GM21515 (cell line): ENCODE measurements at regions not wholly inside any gene's neighbourhood (a gene's known extent, or its start where the extent isn't known, plus 50 kb on each side); places are given as distances from the start of the nearest gene placed in this dataset.
"Not testable (repeated sequence)": the region's sequence is repeated elsewhere in the genome, so short reads cannot be mapped to it uniquely, and the experiment has no call there.

ENCODE experiments used
- ATAC-seq: cut with Tn5 transposase; IDR thresholded peaks from one replicate; pipeline ENCODE4 v1.9.1; 2021; ENCODE audit not compliant: unreplicated experiment

DNA sequence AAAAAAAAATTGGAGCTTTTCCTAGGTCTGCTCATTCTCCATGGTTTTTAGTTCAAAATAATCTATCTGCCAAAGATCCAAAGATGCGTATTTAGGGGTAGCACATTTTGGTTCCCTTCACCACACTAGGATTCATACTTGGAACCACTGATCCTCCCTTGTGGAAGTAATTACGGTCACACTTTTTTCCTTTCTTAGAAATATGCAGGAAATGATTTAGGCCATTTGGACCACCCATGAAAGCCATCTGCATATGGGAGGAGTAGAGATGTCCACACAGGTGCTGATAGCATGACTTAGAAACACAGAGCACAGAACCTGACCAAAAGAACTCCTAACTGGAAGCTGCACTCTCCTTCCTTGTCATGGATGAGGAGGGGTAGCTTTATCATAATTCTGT is 105.9 kb upstream of the RAI14 start:
- ATAC-seq, result no peak

DNA sequence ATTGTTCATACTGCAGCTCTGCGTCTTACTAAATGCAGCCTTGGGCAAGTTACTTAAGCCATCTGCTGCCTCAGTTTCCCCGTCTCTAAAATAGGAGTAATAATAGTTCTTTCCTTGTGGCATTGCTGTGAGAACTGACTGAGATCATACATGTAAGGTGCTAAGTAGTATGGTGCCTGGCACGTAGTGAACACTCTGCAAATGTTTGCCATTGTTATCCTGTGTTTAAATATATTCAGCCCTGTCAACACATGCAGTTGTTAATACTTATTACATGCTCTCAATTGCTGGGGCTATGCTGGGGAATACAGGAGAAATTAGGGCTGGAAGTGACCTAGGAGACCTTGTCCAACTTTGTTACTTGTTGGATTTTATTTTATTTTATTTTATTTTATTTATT is 105.2 kb upstream of the RAI14 start:
- no peak for ATAC-seq

DNA sequence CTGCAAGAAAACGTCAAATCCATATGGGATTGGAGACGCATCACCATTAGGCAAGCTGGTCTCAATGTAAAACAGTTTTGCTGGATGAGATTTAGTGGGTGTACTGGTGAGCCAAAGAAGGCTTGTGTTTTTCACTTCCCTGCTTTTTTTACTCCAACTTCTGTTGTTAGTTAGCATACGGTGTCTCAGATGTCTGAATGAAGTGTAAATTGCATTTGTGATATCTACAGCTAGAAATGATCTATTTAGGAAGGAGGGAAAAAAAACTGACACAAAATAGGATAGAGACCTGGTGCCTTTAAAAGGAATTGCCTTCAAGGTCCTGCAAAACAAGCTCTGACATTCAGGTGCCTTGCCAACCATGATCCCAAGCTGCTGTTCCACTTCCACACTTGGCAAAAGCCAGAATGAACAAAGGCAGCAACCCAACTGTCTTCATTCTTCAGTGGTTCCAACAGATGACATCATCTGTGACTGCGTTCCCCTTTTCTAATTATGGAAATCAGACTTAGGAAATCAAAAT is 104.2 kb upstream of the RAI14 start:
- ATAC-seq, result no peak

DNA sequence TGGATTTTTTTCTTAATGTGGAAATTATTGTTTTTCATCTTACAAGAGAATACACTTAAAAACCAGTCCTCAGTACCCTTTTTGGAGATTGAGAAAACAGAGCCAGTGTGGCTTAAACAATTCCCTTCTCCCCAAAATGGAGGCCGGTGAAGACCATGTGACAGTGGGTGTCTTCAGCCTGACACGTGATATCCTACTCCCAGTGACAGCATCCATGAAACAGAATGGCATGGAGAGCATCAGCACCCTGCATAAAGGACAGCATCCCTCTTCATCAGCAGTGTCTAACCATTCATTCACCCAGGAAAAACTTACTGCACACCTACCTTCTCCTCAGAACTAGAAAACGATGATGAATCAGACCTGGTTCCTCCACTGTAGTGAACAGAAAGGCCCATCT is 103.4 kb upstream of the RAI14 start:
- no peak for ATAC-seq

DNA sequence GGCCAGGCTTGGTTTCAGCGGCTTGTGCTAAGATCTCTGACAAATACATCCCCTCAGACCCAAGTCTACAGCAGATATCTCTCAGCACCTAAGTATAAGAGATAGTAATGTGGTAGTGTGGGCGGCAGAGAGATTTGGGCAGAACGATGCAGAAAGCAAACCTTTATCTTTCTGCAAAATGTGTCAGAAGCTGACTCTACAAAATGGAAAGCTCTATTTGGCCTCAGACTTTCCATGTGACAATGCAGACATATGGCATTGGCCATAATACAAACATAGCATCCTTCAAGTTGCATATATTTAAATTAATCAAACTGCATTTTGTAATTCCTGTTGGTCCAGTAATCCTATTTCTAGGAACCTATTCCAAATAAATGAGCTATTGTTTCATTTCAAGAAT is 102.5 kb upstream of the RAI14 start:
- no peak for ATAC-seq

DNA sequence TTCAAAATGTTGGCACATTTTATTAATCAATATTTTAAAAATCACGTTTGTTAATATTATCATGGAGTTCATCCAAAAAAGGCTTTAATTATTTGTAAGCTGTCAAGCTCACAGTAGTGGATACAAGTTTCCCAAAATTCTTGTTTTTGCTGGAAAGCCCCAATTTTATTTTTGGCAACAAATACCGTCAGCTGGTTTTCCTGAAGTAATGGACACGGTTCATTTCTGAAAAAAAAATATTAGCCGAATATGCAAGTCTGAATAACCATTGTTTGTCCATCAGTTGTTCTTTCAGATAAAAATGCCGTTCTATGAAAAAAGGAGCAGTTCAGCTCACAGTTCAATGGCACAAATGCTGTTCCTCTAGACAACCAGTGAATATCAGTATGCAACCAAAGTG is 101.5 kb upstream of the RAI14 start:
- no peak for ATAC-seq

DNA sequence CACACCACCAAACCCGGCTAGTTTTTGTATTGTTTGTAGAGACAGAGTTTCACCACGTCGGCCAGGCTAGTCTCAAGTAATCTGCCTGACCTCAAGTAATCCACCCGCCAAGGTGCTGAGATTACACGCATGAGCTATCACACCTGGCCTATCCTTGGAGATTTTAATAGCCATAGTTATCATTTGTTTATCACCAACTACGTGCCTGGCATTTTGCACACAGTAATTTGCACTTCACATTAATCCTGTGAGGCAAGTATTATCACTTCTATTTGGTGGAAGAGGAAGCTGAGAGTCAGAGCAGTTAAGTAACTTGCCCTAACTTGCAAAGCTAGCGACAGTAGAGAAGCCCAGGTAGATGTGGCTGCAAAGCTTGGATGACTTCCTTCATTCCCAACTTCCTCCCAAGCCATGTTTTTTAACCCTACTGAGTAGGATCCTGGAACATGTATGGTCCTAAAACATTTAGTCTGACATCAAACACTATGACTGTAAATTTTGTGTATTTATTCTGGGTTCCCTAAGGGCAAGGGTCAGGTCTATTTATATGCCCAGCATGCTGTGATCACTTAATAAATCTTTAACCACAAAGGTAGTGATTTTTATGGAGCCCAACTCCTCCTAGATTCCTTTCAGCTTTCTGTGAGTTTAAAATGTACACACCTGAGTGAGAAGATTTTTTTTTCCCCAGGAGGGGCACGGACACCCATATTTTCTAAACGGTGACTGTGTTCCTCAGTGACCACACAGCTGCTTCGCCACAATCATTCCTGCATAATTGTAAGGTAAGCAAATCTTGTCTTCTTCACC is 100.2 kb upstream of the RAI14 start:
- no peak for ATAC-seq

DNA sequence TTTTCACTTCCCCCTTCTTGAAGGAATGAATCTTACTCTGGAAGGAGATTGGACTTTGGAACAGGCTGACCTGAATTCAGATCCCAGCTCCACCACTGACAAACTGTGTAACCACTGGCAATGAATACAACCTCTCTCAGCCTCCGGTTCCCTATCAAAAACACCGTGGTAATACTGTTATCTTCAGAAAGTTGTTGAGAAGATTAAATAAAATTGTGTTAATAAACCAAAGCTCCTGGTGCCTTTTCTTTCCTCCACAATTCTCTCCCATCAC is 99.7 kb upstream of the RAI14 start:
- no peak for ATAC-seq

DNA sequence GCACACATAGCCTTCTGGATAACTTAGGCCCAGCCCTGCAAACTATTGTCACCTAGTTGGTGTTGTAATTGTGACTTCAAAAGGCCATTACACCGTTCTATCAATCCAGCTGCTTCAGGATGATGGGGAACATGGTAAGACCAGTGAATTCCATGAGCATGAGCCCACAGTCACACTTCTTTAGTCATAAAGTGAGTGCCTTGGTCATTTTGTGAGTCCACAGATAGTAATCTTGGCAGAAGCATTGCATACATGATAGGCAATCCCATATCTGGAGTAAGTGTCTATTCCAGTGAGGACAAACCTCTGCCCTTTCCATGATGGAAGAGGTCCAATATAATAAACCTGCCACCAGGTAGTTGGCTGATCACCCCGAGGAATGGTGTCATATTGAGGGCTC is 94.5 kb upstream of the RAI14 start:
- ATAC-seq, result not testable (repeated sequence)

DNA sequence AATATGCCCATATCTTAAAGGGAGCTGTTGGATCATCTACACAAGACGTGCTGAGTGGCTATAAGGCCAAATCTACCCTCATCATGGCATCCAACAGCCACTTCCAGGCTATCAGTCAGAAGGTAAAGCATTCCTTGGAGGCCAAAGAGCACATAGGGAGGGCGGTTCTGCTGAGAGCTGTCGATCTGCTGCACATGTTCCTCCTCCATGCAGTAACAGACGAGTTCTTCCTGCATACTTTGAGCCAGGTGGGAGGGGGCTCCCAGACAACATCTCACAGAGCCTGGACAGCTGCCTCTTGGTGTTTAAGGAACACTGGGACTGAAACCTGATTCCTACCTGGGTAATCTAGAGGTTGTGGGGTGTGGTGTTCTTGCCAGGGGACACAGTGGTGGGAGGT is 93.3 kb upstream of the RAI14 start:
- ATAC-seq, result no peak

DNA sequence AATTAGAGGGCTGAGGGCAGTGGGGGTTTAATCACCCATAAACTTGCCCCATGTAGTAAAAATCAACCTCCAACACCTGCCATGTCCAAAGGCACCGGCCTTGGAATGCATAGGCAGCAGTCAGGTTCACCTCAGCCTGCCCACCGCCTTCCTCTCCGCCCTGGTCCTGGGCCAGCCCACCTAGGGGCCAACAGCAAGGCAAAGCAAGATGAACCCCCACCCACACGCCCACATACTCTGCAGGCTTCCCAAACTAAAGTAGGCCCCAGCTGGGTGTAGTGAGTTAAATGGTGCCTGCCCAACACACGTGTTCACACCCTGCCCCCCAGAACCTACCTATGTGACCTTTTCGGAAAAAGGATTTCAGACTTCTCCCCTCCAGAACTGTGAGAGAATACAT is 92.9 kb upstream of the RAI14 start:
- ATAC-seq, result no peak

DNA sequence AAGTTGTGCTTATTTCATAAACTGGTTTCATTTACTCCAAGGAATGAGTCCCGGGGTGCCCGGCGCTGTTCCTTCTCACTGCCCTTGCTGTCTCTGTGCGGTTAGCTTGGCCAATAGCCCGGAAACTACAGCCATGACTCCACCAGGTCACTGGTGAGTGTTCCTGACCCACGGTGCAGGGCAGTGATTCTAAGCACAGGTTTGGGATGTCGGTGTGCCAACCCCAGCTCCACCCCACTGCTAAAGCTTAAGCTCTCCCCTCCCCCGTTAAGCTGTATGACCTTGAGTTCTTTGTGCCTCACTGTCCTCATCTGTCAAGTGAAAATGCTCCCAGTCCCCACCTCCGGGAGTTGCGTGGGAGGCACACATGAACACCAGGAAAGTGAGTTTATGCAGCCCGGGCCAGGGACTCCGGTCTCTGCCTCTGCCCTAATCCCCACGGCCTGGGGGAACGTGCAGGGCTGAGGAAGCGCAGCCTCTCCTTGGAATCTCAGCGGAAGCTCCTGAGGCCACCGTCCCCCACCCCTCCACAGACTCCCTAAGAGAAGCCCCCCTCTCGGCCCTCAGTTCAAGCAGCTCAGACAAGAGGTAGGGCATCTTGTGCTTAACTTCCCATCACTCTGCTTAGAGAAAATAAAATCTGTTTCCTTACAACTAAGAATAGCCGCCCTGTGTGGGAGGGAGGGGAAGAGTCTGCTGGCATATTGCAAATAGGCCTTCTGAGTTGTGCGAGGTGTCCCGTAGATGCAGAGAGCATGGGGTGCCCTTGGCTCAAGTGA is 92.0 kb upstream of the RAI14 start:
- no peak for ATAC-seq

DNA sequence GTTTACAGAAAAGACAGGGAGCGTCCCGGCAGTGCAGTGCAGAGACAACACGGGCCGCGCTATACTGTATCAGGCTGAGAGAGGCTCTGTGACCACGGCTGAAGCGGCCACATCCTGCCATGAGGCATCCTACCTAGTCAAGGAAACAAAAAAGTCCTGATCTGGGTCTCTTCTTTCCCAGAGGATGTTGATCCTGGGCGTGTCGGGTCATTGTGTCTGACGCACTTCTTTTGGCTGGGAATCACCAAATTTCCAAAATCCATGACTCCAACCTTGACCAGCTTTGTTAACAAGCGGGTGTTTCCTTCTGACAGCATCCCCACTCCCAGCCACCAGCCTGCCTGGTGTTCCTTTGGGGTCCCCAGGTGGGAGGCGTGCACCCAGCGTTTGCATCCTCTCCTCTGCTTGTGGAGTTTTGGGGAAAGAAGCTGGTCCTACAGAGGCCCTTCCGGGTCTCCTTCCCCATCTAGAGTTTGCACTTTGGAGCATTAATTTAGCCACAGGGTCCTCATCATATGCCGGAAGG is 91.4 kb upstream of the RAI14 start:
- no peak for ATAC-seq

DNA sequence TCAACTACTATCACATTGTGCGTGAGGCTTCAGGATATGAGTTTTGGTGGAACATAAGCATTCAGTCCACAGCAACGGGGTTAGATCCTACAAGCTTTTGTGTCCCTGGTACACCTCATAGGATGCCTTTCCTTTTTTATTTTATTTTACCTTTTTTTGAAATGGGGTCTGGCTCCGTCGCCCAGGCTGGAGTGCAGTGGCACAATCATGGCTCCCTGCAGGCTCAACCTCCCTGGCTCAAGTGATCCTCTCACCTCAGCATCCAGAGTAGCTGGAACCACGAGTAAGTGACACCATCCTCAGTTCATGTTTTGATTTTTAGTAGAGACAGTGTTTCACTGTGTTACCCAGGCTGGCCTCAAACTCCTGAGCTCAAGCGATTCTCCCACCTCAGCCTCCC is 86.0 kb upstream of the RAI14 start:
- no peak for ATAC-seq

DNA sequence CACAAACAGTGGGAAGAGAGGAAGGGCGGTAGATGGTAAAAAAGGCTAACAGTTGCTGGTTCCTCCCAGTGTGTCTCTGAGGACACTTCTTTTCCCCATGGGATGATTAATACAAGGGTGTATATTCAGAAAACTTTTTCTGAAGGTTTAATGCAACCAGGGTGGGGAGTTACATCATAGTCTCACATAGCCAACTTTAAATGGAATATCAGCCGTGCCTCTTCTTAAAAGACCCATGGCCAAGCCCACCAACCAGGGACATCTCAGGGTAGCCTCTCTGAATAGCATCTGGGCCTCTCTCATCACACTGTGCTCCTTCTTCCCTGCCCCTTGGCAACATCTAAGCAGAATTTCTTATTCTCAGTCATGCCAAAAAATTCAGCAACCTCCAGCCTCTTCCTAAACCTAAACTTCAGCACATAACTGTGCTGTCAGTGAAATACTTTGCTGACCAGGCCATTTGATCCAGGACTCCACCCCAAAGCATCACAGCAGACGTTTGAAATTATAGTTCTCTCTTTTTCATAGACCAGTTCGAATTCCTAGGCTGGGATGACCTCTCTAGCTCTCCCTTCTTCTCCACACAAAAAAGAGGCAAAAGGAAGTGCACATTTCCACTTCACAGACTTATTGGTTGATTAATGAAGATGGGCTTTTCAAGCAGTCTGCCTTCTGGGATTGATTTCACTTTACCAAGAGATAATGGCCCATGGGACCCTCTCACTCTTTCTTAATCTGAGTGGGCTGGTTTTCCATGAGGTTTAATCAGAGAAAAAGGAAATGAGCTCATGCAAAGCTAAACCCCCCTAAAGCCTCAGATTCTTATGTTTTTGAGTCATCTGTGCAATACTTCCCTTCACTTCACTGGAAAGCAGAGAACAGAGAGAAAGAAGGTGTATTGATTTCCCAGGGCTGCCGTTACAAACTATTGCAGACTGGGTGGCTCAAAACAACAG is 85.1 kb upstream of the RAI14 start:
- ATAC-seq, result no peak

DNA sequence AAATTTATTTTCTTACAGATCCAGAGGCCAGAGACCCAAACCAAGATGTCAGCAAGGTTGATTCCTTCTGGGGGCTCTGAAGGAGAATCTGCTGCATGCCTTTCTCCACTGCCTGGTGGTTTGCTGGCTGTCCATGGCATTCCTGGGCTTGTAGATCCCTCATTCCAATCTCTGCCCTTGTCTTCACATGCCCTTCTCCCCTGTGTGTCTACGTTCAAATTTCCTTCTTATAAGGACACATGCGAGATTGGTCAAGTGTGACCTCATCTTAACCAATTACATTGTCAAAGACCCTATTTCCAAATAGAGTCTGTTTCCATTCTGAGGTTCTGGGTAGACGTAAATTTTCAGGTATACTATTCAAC is 84.5 kb upstream of the RAI14 start:
- ATAC-seq, result no peak

DNA sequence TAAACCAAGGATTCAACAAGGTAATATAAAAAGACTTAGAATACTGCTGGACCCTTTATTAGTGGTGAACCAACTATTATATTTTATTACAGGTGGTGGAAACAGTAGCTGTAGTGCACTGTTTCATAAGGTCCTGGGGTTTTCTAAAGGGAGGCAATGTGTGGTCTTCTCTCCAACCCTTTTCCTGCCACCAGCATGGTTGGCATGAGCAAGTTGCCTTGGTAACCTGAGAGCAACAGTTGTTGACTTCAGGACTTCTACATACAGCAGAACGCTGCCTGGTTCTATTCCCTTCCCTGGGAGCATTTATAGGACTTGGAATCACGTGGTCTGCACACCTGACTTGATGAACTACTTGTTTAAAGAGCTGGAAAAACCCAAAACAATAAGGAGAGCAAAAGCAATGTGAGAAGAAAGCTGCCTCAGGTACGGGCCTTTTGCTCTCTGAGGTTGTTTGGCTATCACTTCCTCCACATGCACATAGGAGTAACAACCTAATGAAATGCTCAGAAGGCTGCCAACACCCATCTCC is 81.1 kb upstream of the RAI14 start:
- ATAC-seq, result no peak

DNA sequence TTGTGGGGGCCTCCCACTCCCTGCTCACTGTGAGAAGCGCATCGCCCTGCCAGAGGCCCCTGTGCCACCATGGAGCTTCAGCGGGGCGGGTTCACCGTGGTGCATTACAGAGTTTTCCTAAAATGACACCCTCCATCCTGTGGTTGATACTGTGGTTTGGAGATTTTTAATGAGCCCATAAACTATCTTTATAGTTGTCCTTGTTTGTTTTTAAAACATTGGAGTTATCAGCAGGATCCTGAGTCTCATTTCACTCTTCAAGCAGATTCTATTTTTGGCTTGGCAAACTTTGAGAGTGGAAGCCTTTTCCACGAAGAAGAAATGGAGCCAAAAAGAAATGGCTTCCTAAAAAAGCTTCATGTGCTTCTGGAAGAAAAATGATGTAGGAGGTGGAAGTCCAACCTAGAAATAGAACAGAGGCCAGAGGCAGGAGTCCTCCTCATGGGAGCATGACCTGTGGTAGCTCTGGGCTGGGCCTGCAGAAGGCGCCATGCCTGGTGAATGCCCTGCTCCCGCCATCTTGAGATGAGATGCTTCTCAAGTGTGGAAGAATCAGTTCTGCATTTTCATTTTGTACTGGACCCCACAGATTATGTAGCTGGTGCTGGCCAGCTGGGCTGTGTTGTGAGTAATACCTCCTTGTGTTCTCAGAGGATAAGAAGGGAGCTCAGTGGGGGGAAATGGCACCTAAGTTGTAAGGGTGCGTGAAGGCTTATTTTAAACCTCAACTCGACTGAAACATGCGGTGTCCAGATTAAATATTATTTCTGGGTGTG is 79.0 kb upstream of the RAI14 start:
- no peak for ATAC-seq

DNA sequence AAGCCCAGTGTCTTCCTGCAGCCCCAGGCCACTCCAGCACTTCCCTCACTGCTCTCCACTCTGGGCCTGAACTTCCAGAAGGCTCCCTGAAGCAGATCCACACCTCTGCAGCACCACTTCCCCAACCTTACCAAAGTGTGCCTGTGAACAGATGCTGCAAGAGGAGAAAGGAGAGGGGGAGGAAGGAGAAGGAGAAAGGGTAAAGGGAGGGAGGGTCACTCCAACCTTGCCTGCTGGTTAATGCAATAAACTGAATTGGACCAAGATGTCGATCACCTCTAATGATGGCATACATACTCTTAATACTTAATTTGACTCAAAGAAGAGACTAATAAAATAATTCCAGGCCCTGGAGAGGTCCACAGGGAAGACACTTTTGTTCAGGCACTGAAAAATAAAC is 77.2 kb upstream of the RAI14 start:
- no peak for ATAC-seq

DNA sequence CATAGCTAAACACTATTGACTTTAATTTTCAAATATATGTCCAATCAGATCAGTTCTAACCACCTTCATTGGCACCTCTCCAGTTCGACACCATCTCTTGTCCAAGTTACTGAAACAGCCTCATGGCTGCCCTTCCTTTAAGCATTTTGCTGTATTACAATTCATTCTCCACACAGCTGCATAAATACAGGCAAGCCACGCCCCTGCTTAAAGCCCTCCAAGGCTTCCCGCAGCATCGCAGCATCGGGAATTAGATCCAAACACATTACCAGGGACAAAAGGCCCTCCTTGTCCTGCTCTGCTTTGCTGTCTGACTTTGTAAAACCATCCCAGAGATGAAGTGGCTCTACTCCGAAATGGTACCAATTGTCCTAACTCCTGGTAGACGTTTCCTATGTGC is 75.1 kb upstream of the RAI14 start:
- ATAC-seq, result no peak
